Breast epithelium (tissue), 3 donors: ENCODE measurements at regions not wholly inside any gene's neighbourhood (a gene's known extent, or its start where the extent isn't known, plus 50 kb on each side); places are given as distances from the start of the nearest gene placed in this dataset.

Experiments
- CTCF ChIP-seq, 3 donors: fragments of 450-650 bp; IDR thresholded peaks; one replicate each; pipeline ENCODE4 v1.5.1; 2016 to 2017; ENCODE audit warnings: antibody characterized with exemption in 3 of 3, mild to moderate bottlenecking in 3 of 3, moderate library complexity in 3 of 3
- POLR2A ChIP-seq: fragments of 450-650 bp; IDR thresholded peaks from one replicate; pipeline ENCODE4 v1.6.1; 2016; ENCODE audit warnings: antibody characterized with exemption, mild to moderate bottlenecking, moderate library complexity
- POLR2AphosphoS5 ChIP-seq, 3 donors: sonication (generic); formaldehyde crosslinking; IDR thresholded peaks; one replicate each; pipeline ENCODE4 v1.6.1; 2017; ENCODE audit warnings: antibody characterized with exemption in 3 of 3

GRCh38 chr1:187044411-187044810 lies 215.7 kb downstream of the PLA2G4A start:
- TF ChIP-seq POLR2A (no peak), CTCF (IDR thresholded peaks at IDR 0.05) (no peak), POLR2AphosphoS5 (IDR thresholded peaks at IDR 0.05) (no peak)
